Uterus (tissue), 3 donors: ENCODE measurements at regions not wholly inside any gene's neighbourhood (a gene's known extent, or its start where the extent isn't known, plus 50 kb on each side); places are given as distances from the start of the nearest gene placed in this dataset.

Experiments
- DNase-seq, 2 donors: peaks; one replicate each; pipeline ENCODE4 v3.0.0-alpha.2; 2019 to 2020
- H3K27ac ChIP-seq, 2 donors: fragments of 200-600 bp; sonication (generic); 1 replicate in 1 of 2; 2 replicates in 1 of 2; pipeline ENCODE4 v1.5.1; 2016 to 2018
- H3K27me3 ChIP-seq, 2 donors: fragments of 200-600 bp; sonication (generic); one replicate each; pipeline ENCODE4 v1.5.1; 2018 to 2019; ENCODE audit warnings: control low read depth in 1 of 2
- H3K36me3 ChIP-seq, 2 donors: fragments of 200-600 bp; sonication (generic); one replicate each; pipeline ENCODE4 v1.5.1; 2019; ENCODE audit warnings: control low read depth in 1 of 2
- H3K4me1 ChIP-seq, 2 donors: fragments of 200-600 bp; sonication (generic); one replicate each; pipeline ENCODE4 v1.5.1; 2018 to 2019; ENCODE audit warnings: control low read depth in 1 of 2
- H3K4me3 ChIP-seq, 2 donors: fragments of 200-600 bp; sonication (generic); 1 replicate in 1 of 2; 2 replicates in 1 of 2; pipeline ENCODE4 v1.5.1; 2018 to 2019; ENCODE audit warnings: mild to moderate bottlenecking in 1 of 2
- H3K9me3 ChIP-seq, 2 donors: fragments of 200-600 bp; sonication (generic); one replicate each; pipeline ENCODE4 v1.5.1; 2019; ENCODE audit warnings: control low read depth in 1 of 2
- POLR2A ChIP-seq, 2 donors: fragments of 450-650 bp; IDR thresholded peaks; one replicate each; pipeline ENCODE4 v1.6.1; 2016; ENCODE audit warnings: antibody characterized with exemption in 2 of 2, mild to moderate bottlenecking in 1 of 2, moderate library complexity in 1 of 2
- intact Hi-C: fragments of 100-400 bp; cut with DNase I; formaldehyde crosslinking; loops from one replicate; pipeline ENCODE4 v1.15.1; 2023; ENCODE audit warnings: low total_unique reads
- TF ChIP-seq, protein P1 (sequence below), 4 experiments: fragments of 200-600 bp in 2 of 4; fragments of 450-650 bp in 2 of 4; sonication (generic) in 2 of 4; IDR thresholded peaks; one replicate each; pipeline ENCODE4 v1.5.1; 2016 to 2019; ENCODE audit warnings: antibody characterized with exemption in 4 of 4, mild to moderate bottlenecking in 2 of 4, moderate library complexity in 1 of 4
- donor health status: DM: yes; HTN: yes; CAD: no.

DNA sequence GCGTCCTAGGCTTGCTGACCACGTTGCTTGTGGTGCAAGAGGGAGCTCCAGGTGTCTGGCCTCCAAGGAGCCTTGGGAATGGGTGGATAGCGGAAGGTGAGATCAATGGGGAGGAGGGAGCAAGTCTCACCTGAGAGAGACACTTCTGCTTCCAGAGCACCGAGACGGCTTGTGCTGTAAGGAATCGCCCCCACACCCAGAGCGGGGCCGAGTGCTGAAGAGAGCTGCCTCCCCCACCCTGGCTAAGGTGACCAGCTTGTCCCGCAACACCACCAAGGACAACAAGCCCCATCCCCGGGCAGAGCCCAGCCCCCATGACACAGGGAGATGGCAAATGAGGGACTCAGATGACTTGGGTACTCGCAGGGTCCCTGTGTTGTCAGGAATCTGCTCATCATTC, 485.6 kb downstream of the NPHP4 start:
- Histone ChIP-seq H3K36me3 (no peaks in the 10 kb centered on the region), H3K9me3 (no peaks in the 10 kb centered on the region)

DNA sequence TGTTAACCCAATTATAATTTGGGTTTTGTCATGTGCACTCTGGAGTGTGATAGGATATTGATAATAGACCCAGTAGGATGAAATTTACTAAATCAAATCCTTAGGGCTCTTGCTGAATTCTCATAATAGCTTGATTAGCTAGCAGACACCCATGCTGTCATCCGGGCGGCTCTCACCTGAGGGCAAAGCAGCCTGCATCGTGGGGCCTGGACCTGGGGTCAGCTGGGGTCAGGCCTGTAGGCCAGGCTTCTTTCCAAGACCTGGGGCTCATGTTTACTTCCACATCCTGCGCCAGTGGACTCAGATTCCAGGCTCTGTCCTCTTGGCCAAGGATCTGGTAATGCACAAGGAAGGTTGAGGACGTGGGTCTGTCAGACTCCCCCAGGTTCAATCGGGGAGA, 486.3 kb downstream of the NPHP4 start:
- no peaks in the 10 kb centered on the region for H3K27me3 ChIP-seq
- H3K4me1 ChIP-seq, result no peaks in the 10 kb centered on the region
- H3K36me3 ChIP-seq, result no peaks in the 10 kb centered on the region
- intact Hi-C loops, result no loop called here
- TF ChIP-seq POLR2A (IDR thresholded peaks at IDR 0.05), result no peak
- TF ChIP-seq, protein P1, sequence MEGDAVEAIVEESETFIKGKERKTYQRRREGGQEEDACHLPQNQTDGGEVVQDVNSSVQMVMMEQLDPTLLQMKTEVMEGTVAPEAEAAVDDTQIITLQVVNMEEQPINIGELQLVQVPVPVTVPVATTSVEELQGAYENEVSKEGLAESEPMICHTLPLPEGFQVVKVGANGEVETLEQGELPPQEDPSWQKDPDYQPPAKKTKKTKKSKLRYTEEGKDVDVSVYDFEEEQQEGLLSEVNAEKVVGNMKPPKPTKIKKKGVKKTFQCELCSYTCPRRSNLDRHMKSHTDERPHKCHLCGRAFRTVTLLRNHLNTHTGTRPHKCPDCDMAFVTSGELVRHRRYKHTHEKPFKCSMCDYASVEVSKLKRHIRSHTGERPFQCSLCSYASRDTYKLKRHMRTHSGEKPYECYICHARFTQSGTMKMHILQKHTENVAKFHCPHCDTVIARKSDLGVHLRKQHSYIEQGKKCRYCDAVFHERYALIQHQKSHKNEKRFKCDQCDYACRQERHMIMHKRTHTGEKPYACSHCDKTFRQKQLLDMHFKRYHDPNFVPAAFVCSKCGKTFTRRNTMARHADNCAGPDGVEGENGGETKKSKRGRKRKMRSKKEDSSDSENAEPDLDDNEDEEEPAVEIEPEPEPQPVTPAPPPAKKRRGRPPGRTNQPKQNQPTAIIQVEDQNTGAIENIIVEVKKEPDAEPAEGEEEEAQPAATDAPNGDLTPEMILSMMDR (IDR thresholded peaks at IDR 0.05), result no peak
- H3K4me3 ChIP-seq, result no peak overlapping the region
- no peak for DNase-seq
- no peaks in the 10 kb centered on the region for H3K9me3 ChIP-seq
- H3K27ac ChIP-seq, result no peak overlapping the region

More for the DNA sequence above, 485.6 kb downstream of the NPHP4 start:
- intact Hi-C loops, result no loop called here
- TF ChIP-seq, protein P1 (IDR thresholded peaks at IDR 0.05), result no peak
- TF ChIP-seq POLR2A (IDR thresholded peaks at IDR 0.05), result no peak
- Histone ChIP-seq H3K4me1 (no peaks in the 10 kb centered on the region), H3K27me3 (no peaks in the 10 kb centered on the region), H3K27ac (no peak overlapping the region), H3K4me3 (no peak overlapping the region)
- DNase-seq, result no peak

DNA sequence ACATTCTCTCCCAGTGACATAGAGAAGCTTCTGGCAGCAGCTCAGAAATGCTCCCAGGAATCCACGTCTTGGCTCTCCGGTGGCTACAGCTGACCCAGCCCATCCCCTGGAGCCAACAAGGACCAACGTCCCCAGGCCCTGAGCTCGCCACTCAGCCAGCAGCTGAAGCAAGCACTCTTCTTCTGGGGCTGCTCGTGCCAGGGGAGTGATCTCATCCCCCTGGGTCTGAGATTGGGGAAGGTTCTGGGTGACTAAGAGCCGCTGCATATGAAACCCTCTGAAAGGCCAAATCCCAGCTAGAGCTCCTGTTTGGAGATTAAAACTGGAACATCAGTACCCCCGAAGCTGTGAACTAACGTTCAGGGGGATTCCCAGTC, 487.9 kb downstream of the NPHP4 start:
- no peak overlapping the region for H3K27ac ChIP-seq
- TF ChIP-seq, protein P1 (IDR thresholded peaks at IDR 0.05), result no peak
- no peak for TF ChIP-seq POLR2A (IDR thresholded peaks at IDR 0.05)
- H3K4me3 ChIP-seq, result no peak overlapping the region
- no peaks in the 10 kb centered on the region for H3K36me3 ChIP-seq
- no peak for DNase-seq
- no peaks in the 10 kb centered on the region for H3K4me1 ChIP-seq
- intact Hi-C loops, result no loop called here
- no peaks in the 10 kb centered on the region for H3K9me3 ChIP-seq
- H3K27me3 ChIP-seq, result no peaks in the 10 kb centered on the region

DNA sequence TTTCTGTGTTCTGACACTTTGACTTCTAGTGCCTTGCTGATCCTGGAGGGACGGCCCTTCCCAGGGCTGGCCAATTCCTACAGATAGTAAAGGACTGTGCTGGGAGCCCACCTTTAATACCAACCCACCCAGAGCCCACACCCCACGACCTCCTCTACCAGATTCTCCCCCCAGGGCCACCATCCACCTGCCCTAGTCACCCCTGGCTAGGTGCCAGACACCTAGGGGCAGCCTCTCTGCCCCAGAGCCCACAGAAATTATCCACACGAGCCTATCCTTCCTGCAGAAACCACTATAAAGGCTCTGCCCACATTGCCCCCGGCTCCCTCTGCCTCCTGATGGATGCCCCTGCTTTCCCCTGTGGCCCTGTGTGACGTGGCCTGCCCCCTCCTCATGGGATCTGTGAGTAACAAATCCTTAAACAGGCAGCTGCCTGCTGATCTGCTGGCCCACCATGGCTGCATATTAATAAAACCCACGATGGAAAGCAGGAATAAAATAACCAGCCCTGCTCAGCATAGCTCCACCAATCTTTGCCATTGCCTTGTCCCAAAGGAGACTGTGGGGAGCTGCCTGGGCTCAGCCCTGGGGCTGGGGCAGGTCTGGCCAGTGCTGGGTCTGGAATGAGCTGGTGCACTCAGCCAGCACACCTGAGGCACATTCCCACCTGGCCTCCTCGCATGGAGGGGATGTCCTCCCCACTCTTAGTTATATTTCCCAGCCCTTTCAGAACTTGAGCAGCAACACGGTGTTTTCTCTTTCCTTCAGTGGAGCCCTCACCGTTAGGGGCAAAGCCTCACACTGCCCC, 488.5 kb downstream of the NPHP4 start:
- DNase-seq, result no peak
- no peak for TF ChIP-seq POLR2A (IDR thresholded peaks at IDR 0.05)
- TF ChIP-seq, protein P1 (IDR thresholded peaks at IDR 0.05), result no peak
- no peaks in the 10 kb centered on the region for H3K36me3 ChIP-seq
- no peak overlapping the region for H3K27ac ChIP-seq
- H3K27me3 ChIP-seq, result no peaks in the 10 kb centered on the region
- no peaks in the 10 kb centered on the region for H3K4me1 ChIP-seq
- H3K9me3 ChIP-seq, result no peaks in the 10 kb centered on the region
- intact Hi-C loops, result no loop called here
- H3K4me3 ChIP-seq, result no peak overlapping the region

DNA sequence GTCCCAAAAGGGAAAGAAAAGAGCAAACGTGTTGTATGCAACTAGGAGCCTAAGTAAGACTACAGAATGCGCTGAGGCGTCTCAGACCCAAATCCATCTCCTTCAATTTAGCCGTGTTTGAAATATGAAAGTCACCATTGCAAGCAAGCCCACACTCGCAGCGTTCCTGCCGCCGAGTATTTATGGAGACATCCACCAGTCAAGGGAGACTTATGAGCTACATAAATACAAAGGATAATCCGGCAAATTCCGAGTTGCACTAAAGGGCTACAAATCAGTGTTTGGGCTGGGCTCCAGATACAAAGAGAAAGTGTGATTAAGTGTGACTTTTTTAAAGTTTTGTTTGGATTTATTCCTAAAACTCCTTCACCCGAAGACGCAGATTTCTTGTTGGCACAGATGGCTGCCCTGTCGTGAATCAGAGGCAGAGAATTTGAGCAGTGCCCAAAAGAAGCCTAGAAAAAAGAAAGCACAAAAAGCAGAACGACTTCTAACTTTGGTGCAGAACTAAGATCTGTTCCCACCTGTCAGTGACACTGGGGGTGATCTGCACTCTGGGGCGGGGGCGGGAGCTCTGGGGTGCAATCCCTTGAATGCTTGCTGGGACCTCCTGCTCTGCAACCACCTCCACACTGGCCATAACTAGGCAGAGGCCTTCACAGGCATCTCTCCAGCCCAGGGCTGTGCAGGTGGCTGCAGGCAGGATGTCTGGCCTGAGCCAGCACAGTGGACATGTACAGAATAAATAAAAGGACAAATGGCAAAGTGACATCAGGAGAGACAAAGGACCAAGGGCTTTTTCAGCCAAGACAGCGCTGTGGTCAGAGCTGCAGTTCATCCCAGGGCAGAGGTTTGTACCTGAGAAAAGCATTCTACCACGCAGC, 489.7 kb downstream of the NPHP4 start:
- Histone ChIP-seq H3K36me3 (no peaks in the 10 kb centered on the region), H3K4me3 (no peak overlapping the region), H3K4me1 (no peaks in the 10 kb centered on the region), H3K27me3 (no peaks in the 10 kb centered on the region), H3K9me3 (no peaks in the 10 kb centered on the region), H3K27ac (no peak overlapping the region)
- DNase-seq, result no peak
- no peak for TF ChIP-seq POLR2A (IDR thresholded peaks at IDR 0.05)
- TF ChIP-seq, protein P1 (IDR thresholded peaks at IDR 0.05), result no peak
- intact Hi-C loops, result no loop called here
